ENCODE measurements at regions not wholly inside any gene's neighbourhood (a gene's known extent, or its start where the extent isn't known, plus 50 kb on each side); places are given as distances from the start of the nearest gene placed in this dataset.
"Not testable (repeated sequence)": the region's sequence is repeated elsewhere in the genome, so short reads cannot be mapped to it uniquely, and the experiment has no call there.

GRCh38 chr5:43840424-43841125 is 237.6 kb downstream of the NNT start:
- TF ChIP-seq CTCF (IDR thresholded peaks at IDR 0.05; ENCODE audit: unreplicated experiment): no peak
- H3K27ac Mint-ChIP-seq: no peak overlapping the region
- H3K4me1 Mint-ChIP-seq (ENCODE audit: low read depth): no peaks in the 10 kb centered on the region
- no peak for DNase-seq (ENCODE audit: low spot score, unreplicated experiment)
- H3K27me3 Mint-ChIP-seq: no peaks in the 10 kb centered on the region
- H3K36me3 Mint-ChIP-seq (ENCODE audit: insufficient read depth): no peaks in the 10 kb centered on the region
- H3K4me3 Mint-ChIP-seq (ENCODE audit: low read depth): no peak overlapping the region
- H3K9me3 Mint-ChIP-seq (ENCODE audit: low read depth): no peaks in the 10 kb centered on the region

- Mint-ChIP-seq H3K4me3 (ENCODE audit: low read depth) (no peak overlapping the region), H3K27ac (no peak overlapping the region), H3K27me3 (no peaks in the 10 kb centered on the region), H3K4me1 (ENCODE audit: low read depth) (no peaks in the 10 kb centered on the region), H3K9me3 (ENCODE audit: low read depth) (no peaks in the 10 kb centered on the region), H3K36me3 (ENCODE audit: insufficient read depth) (no peaks in the 10 kb centered on the region)
- TF ChIP-seq CTCF (IDR thresholded peaks at IDR 0.05; ENCODE audit: unreplicated experiment): no peak
- DNase-seq (ENCODE audit: low spot score, unreplicated experiment): no peak
These were observed 236.2 kb downstream of the NNT start for GRCh38 chr5:43839218-43839617.

GRCh38 chr5:43837996-43838395 is 235.0 kb downstream of the NNT start:
- H3K4me3 Mint-ChIP-seq (ENCODE audit: low read depth): no peak overlapping the region
- no peak overlapping the region for H3K27ac Mint-ChIP-seq
- TF ChIP-seq CTCF (IDR thresholded peaks at IDR 0.05; ENCODE audit: unreplicated experiment): no peak

DNA sequence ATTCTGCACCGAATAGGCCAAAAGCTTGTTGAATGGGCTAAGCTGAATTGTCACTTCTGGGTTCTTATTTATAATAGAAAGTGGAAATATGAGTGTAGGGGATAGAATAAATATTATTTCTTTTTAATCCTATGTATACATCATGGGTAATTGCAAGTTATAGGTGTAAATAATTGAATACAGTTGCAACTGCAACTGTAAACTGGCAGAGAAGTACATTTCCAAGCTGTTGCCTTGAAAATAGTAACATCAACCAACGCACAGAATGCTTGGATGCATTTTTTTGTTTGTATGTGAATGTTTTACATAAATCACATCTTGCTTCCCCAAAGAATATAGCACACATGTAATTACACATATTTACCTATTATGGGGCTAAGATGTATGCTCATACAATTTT is 234.1 kb downstream of the NNT start:
- H3K27ac Mint-ChIP-seq: no peak overlapping the region
- no peak overlapping the region for H3K4me3 Mint-ChIP-seq (ENCODE audit: low read depth)
- no peaks in the 10 kb centered on the region for H3K36me3 Mint-ChIP-seq (ENCODE audit: insufficient read depth)
- no peak for DNase-seq (ENCODE audit: low spot score, unreplicated experiment)
- H3K27me3 Mint-ChIP-seq: no peaks in the 10 kb centered on the region
- TF ChIP-seq CTCF (IDR thresholded peaks at IDR 0.05; ENCODE audit: unreplicated experiment): no peak
- no peaks in the 10 kb centered on the region for H3K4me1 Mint-ChIP-seq (ENCODE audit: low read depth)
- H3K9me3 Mint-ChIP-seq (ENCODE audit: low read depth): no peaks in the 10 kb centered on the region

More at GRCh38 chr5:43837996-43838395, 235.0 kb downstream of the NNT start:
- Mint-ChIP-seq H3K9me3 (ENCODE audit: low read depth) (no peaks in the 10 kb centered on the region), H3K4me1 (ENCODE audit: low read depth) (no peaks in the 10 kb centered on the region), H3K27me3 (no peaks in the 10 kb centered on the region), H3K36me3 (ENCODE audit: insufficient read depth) (no peaks in the 10 kb centered on the region)
- DNase-seq (ENCODE audit: low spot score, unreplicated experiment): no peak

GRCh38 chr5:43833961-43834360 is 231.0 kb downstream of the NNT start:
- Mint-ChIP-seq H3K27me3 (no peaks in the 10 kb centered on the region), H3K9me3 (ENCODE audit: low read depth) (no peaks in the 10 kb centered on the region), H3K4me3 (ENCODE audit: low read depth) (no peak overlapping the region), H3K4me1 (ENCODE audit: low read depth) (no peaks in the 10 kb centered on the region), H3K27ac (no peak overlapping the region), H3K36me3 (ENCODE audit: insufficient read depth) (no peaks in the 10 kb centered on the region)
- DNase-seq (ENCODE audit: low spot score, unreplicated experiment): no peak
- TF ChIP-seq CTCF (IDR thresholded peaks at IDR 0.05; ENCODE audit: unreplicated experiment): no peak

- peaks cover 22% of the 10 kb centered on the region for H3K9me3 Mint-ChIP-seq (ENCODE audit: low read depth)
- H3K36me3 Mint-ChIP-seq (ENCODE audit: insufficient read depth); DNase-seq (ENCODE audit: low spot score, unreplicated experiment); H3K4me1 Mint-ChIP-seq (ENCODE audit: low read depth); H3K4me3 Mint-ChIP-seq (ENCODE audit: low read depth); H3K27me3 Mint-ChIP-seq; H3K27ac Mint-ChIP-seq: not testable (repeated sequence)
These were observed 221.5 kb downstream of the NNT start for GRCh38 chr5:43824325-43824964.

DNA sequence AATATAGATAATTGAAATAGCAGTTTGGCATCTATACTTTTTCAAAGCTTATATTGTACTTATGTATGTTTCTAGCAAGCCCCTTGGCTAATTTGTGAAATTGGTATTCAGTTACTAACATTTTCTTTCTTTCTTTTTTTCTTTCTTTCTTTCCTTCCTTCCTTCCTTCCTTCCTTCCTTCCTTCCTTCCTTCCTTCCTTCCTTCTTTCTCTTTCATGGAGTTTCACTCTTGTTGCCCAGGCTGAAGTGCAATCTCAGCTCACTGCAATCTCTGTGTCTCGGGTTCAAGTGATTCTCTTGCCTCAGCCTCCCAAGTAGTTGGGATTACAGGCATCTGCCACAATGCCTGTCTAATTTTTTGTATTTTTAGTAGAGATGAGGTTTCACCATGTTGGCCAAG is 215.4 kb downstream of the NNT start:
- H3K27ac Mint-ChIP-seq; H3K27me3 Mint-ChIP-seq; H3K4me1 Mint-ChIP-seq (ENCODE audit: low read depth); H3K36me3 Mint-ChIP-seq (ENCODE audit: insufficient read depth); DNase-seq (ENCODE audit: low spot score, unreplicated experiment); H3K4me3 Mint-ChIP-seq (ENCODE audit: low read depth): not testable (repeated sequence)
- peaks cover 18% of the 10 kb centered on the region for H3K9me3 Mint-ChIP-seq (ENCODE audit: low read depth)
